NCI-H526 (cell line): ENCODE measurements at regions not wholly inside any gene's neighbourhood (a gene's known extent, or its start where the extent isn't known, plus 50 kb on each side); places are given as distances from the start of the nearest gene placed in this dataset.
"Not testable (repeated sequence)": the region's sequence is repeated elsewhere in the genome, so short reads cannot be mapped to it uniquely, and the experiment has no call there.

Experiments
- DNase-seq, 2 experiments: peaks; one replicate each; lab custom pipeline; 2025; lab: John Stamatoyannopoulos, UW

- DNase-seq = no peak
Observed at GRCh38 chr4:17010426-17011087, 112.1 kb upstream of the LDB2 start.

GRCh38 chr4:17009871-17010367 is 111.5 kb upstream of the LDB2 start:
- DNase-seq = no peak

GRCh38 chr4:17008834-17009345 is 110.4 kb upstream of the LDB2 start:
- peak in 1 of 2 experiments; percentile 25 for DNase-seq

GRCh38 chr4:17003606-17004392 is 105.4 kb upstream of the LDB2 start:
- not testable (repeated sequence) for DNase-seq

GRCh38 chr4:16995451-16995850 is 97.0 kb upstream of the LDB2 start:
- DNase-seq = no peak

GRCh38 chr4:16993956-16994840 is 95.8 kb upstream of the LDB2 start:
- no peak for DNase-seq

- DNase-seq = no peak
Observed at GRCh38 chr4:16992566-16993225, 94.3 kb upstream of the LDB2 start.

GRCh38 chr4:16991450-16991849 is 93.0 kb upstream of the LDB2 start:
- no peak for DNase-seq

GRCh38 chr4:16989371-16989770 is 90.9 kb upstream of the LDB2 start:
- no peak for DNase-seq

GRCh38 chr4:16988814-16989213 is 90.4 kb upstream of the LDB2 start:
- DNase-seq = no peak

GRCh38 chr4:16977081-16977480 is 78.6 kb upstream of the LDB2 start:
- DNase-seq = no peak

- peak in 1 of 2 experiments; percentile 11 for DNase-seq
Observed at GRCh38 chr4:16969696-16970135, 71.3 kb upstream of the LDB2 start.

- DNase-seq = no peak
Observed at GRCh38 chr4:16967722-16968121, 69.3 kb upstream of the LDB2 start.

- DNase-seq = no peak
Observed at GRCh38 chr4:16959305-16959704, 60.9 kb upstream of the LDB2 start.

- DNase-seq = no peak
Observed at GRCh38 chr4:16952896-16953630, 54.6 kb upstream of the LDB2 start.

- no peak for DNase-seq
Observed at GRCh38 chr4:16952462-16952871, 54.0 kb upstream of the LDB2 start.
